SHP77 treated with DMSO at 0.1 percent for 48 hours (cell line): ENCODE measurements at regions not wholly inside any gene's neighbourhood (a gene's known extent, or its start where the extent isn't known, plus 50 kb on each side); places are given as distances from the start of the nearest gene placed in this dataset.

Experiments used
- DNase-seq: peaks from one replicate; lab custom pipeline; 2025; lab: John Stamatoyannopoulos, UW

- DNase-seq = no peak
These were observed 88.8 kb upstream of the HS3ST5 start for GRCh38 chr6:114431641-114432040.

- DNase-seq = no peak
These were observed 87.8 kb upstream of the HS3ST5 start for GRCh38 chr6:114430534-114431124.

DNA sequence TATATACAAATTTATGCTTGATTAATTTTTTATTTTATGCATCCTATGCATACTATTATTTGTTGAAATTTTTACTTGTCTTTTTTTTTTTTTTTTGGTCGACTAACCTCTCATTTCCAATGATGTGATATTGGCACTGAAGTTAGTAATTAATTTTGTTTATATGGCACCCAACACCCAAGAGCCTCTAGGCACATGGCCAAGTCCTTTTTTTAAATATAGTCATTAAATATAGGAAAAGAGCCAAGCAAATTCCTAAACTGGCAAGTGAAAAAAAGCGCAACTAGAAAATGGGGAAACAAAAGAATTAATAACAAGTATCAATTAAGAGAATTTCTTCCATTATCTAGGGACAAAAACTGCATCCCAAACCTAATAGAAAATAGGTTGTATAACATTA is 85.5 kb upstream of the HS3ST5 start:
- no peak for DNase-seq

DNA sequence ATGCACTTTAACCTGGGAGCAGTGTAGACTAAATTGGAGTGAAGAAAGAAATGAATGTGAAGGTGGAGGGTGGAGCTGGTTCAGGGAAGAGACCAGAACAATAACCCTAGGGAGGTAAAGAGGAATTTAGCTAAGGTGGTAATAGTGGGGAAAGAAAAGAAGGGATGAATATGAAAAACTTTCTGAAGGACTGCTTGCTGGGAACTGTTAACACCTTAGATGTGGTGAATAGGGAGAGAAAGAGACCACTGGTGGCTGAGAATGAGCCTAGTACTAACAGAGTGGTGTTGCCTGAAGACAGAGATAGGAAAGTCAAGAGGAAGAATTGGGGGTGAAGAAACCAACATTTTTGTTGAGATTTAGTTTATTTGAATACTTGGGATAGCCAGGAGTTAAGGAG is 78.4 kb upstream of the HS3ST5 start:
- DNase-seq = no peak

- DNase-seq = no peak
These were observed 76.4 kb upstream of the HS3ST5 start for GRCh38 chr6:114419175-114419574.

GRCh38 chr6:114418304-114418972 is 75.6 kb upstream of the HS3ST5 start:
- no peak for DNase-seq

- DNase-seq = no peak
These were observed 64.7 kb upstream of the HS3ST5 start for GRCh38 chr6:114407426-114408035.

GRCh38 chr6:114404339-114404955 is 61.6 kb upstream of the HS3ST5 start:
- no peak for DNase-seq

DNA sequence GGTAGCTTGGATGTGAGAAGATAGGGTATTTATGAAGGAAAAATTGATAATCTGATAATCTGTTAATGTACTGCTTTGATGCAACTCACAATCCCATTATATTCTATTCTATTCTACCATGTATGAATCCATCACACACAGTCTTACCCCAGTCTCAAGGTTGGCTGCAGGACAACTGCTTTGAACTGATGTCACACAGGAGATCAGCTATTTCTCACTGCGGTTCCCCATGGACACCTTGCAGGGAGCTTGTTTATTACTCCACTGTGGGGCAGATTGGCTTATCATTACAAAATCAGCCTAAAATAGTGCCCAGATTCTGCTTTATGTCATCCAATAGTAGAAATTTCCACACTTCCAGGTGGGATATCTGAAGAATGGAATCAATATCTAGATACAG is 61.0 kb upstream of the HS3ST5 start:
- DNase-seq = no peak

GRCh38 chr6:114398481-114398880 is 55.7 kb upstream of the HS3ST5 start:
- no peak for DNase-seq
